GM23338 (cell line): ENCODE measurements at regions not wholly inside any gene's neighbourhood (a gene's known extent, or its start where the extent isn't known, plus 50 kb on each side); places are given as distances from the start of the nearest gene placed in this dataset.
A peak's percentile ranks its signal among the peaks of the same experiment; 100 is the strongest.

Source experiments
- ATAC-seq: fragments of 200-7000 bp; cut with Tn5 transposase; 3 replicates; pipeline ENCODE4 v1.9.1; 2020
- DNase-seq: peaks from one replicate; pipeline ENCODE4 v3.0.0-alpha.2; 2015; ENCODE audit warnings: low spot score
- H2AFZ ChIP-seq: fragments of 200-600 bp; sonication (generic); 2 replicates; pipeline ENCODE4 v1.8.0; 2016; ENCODE audit warnings: antibody characterized with exemption, mild to moderate bottlenecking, moderate library complexity
- H3F3A ChIP-seq: fragments of 200-600 bp; sonication (generic); replicated peaks from 2 replicates; pipeline ENCODE4 v1.8.0; 2017; ENCODE audit warnings: antibody characterized with exemption, mixed run types, low read depth
- H3K27ac ChIP-seq: fragments of 200-600 bp; sonication (generic); 2 replicates; pipeline ENCODE4 v1.6.1; 2016; ENCODE audit warnings: low read depth
- H3K27me3 ChIP-seq: fragments of 200-600 bp; sonication (generic); 2 replicates; pipeline ENCODE4 v1.8.0; 2016; ENCODE audit warnings: mild to moderate bottlenecking, mixed run types, moderate library complexity; ENCODE audit not compliant: insufficient read depth
- H3K36me3 ChIP-seq: fragments of 200-600 bp; sonication (generic); 2 replicates; pipeline ENCODE4 v1.8.0; 2016; ENCODE audit warnings: mild to moderate bottlenecking; ENCODE audit not compliant: insufficient read depth
- H3K4me1 ChIP-seq: fragments of 200-600 bp; sonication (generic); 2 replicates; pipeline ENCODE4 v1.8.0; 2016; ENCODE audit warnings: mild to moderate bottlenecking, moderate library complexity; ENCODE audit not compliant: insufficient read depth
- H3K4me2 ChIP-seq: fragments of 200-600 bp; sonication (generic); 2 replicates; pipeline ENCODE4 v1.7.1; 2017; ENCODE audit warnings: mixed run types
- H3K4me3 ChIP-seq: fragments of 200-600 bp; sonication (generic); 2 replicates; pipeline ENCODE4 v1.6.1; 2016; ENCODE audit warnings: mixed run types
- H3K79me2 ChIP-seq: fragments of 200-600 bp; sonication (generic); replicated peaks from 2 replicates; pipeline ENCODE4 v1.8.0; 2017; ENCODE audit warnings: mild to moderate bottlenecking; ENCODE audit not compliant: insufficient read depth
- H3K9me2 ChIP-seq: fragments of 200-600 bp; sonication (generic); 2 replicates; pipeline ENCODE4 v1.8.0; 2017; ENCODE audit not compliant: insufficient read depth
- H4K20me1 ChIP-seq: fragments of 200-600 bp; sonication (generic); replicated peaks from 2 replicates; pipeline ENCODE4 v1.8.0; 2017; ENCODE audit warnings: mild to moderate bottlenecking; ENCODE audit not compliant: insufficient read depth
- H3K27ac Mint-ChIP-seq: 2 replicates; pipeline ENCODE4 v1.8.0; 2020; ENCODE audit warnings: inconsistent platforms, mild to moderate bottlenecking, moderate library complexity, mixed read lengths
- H3K27me3 Mint-ChIP-seq: 3 replicates; pipeline ENCODE4 v1.8.0; 2022; ENCODE audit warnings: low read depth, mild to moderate bottlenecking, moderate library complexity, mixed read lengths, inconsistent platforms; ENCODE audit not compliant: insufficient read depth, poor library complexity
- H3K36me3 Mint-ChIP-seq: 3 replicates; pipeline ENCODE4 v1.8.0; 2021; ENCODE audit warnings: low read depth, mild to moderate bottlenecking, inconsistent platforms, moderate library complexity, mixed read lengths
- H3K4me1 Mint-ChIP-seq: 3 replicates; pipeline ENCODE4 v1.8.0; 2020; ENCODE audit warnings: mild to moderate bottlenecking, inconsistent platforms, mixed read lengths
- H3K4me3 Mint-ChIP-seq: 3 replicates; pipeline ENCODE4 v1.8.0; 2021; ENCODE audit warnings: moderate library complexity, mild to moderate bottlenecking, inconsistent platforms, mixed read lengths
- H3K9me3 Mint-ChIP-seq: 3 replicates; pipeline ENCODE4 v1.8.0; 2020; ENCODE audit warnings: moderate library complexity, mild to moderate bottlenecking, inconsistent platforms, mixed read lengths
- CREB1 ChIP-seq: fragments of 250-450 bp; sonication (Bioruptor Pico); IDR thresholded peaks from 2 replicates; pipeline ENCODE4 v1.5.0; 2020; ENCODE audit warnings: low read depth, mild to moderate bottlenecking, moderate library complexity
- ETS1 ChIP-seq: IDR thresholded peaks from 2 replicates; pipeline ENCODE4 v1.6.1; 2016; ENCODE audit warnings: antibody characterized with exemption
- EZH2 ChIP-seq: fragments of 200-600 bp; sonication (generic); IDR thresholded peaks from one replicate; pipeline ENCODE4 v1.8.0; 2017; ENCODE audit warnings: antibody characterized with exemption, mild to moderate bottlenecking, low read depth; ENCODE audit not compliant: unreplicated experiment
- EZH2phosphoT487 ChIP-seq: fragments of 200-600 bp; sonication (generic); IDR thresholded peaks from one replicate; pipeline ENCODE4 v1.8.1; 2018; ENCODE audit warnings: antibody characterized with exemption; ENCODE audit not compliant: unreplicated experiment
- JUNB ChIP-seq: IDR thresholded peaks from one replicate; pipeline ENCODE4 v1.6.1; 2016; ENCODE audit warnings: antibody characterized with exemption; ENCODE audit not compliant: unreplicated experiment
- NANOG ChIP-seq: IDR thresholded peaks from 2 replicates; pipeline ENCODE4 v1.6.1; 2016; ENCODE audit warnings: antibody characterized with exemption, borderline replicate concordance
- POLR2AphosphoS5 ChIP-seq: IDR thresholded peaks from 2 replicates; pipeline ENCODE4 v1.6.1; 2016; ENCODE audit warnings: antibody characterized with exemption, low read depth
- REST ChIP-seq: IDR thresholded peaks from one replicate; pipeline ENCODE4 v1.6.1; 2018; ENCODE audit warnings: antibody characterized with exemption; ENCODE audit not compliant: unreplicated experiment
- STAT1 ChIP-seq: IDR thresholded peaks from one replicate; pipeline ENCODE4 v1.6.1; 2016; ENCODE audit warnings: antibody characterized with exemption; ENCODE audit not compliant: unreplicated experiment
- ZNF114 ChIP-seq: fragments of 250-450 bp; sonication (Bioruptor Pico); IDR thresholded peaks from 2 replicates; pipeline ENCODE4 v1.5.0; 2020; ENCODE audit warnings: mild to moderate bottlenecking, moderate library complexity
- ZNF331 ChIP-seq: fragments of 250-450 bp; sonication (Bioruptor Pico); IDR thresholded peaks from 2 replicates; pipeline ENCODE4 v1.5.0; 2020; ENCODE audit warnings: low read depth, mild to moderate bottlenecking, moderate library complexity
- TF ChIP-seq, protein P1 (sequence below): fragments of 250-450 bp; sonication (Bioruptor Pico); IDR thresholded peaks from 2 replicates; pipeline ENCODE4 v1.5.0; 2020; ENCODE audit warnings: mild to moderate bottlenecking, moderate library complexity
- TF ChIP-seq, protein P2 (sequence below), 2 experiments: fragments of 200-600 bp in 1 of 2; sonication (generic) in 1 of 2; conservative IDR thresholded peaks; 2 replicates each; pipeline versions ENCODE4 v1.5.1 to v1.6.1; 2016 to 2017; ENCODE audit warnings: antibody characterized with exemption in 2 of 2, low read depth in 2 of 2, mild to moderate bottlenecking in 2 of 2, moderate library complexity in 1 of 2

GRCh38 chr17:27242951-27243350 lies 51.0 kb upstream of the WSB1 start (continued):
- no peak for TF ChIP-seq EZH2phosphoT487
- no peak for TF ChIP-seq ZNF114 (CRISPR knock-in tag)
- TF ChIP-seq EZH2 = no peak
- no peak for TF ChIP-seq JUNB
- TF ChIP-seq ZNF331 = no peak

GRCh38 chr17:27244011-27244410 lies 49.9 kb upstream of the WSB1 start:
- H3K79me2 ChIP-seq = no peaks in the 10 kb centered on the region
- H3K4me2 ChIP-seq = peak overlapping the region; percentile 61; the same call in 1 of the 2 replicates
- DNase-seq (no peak), ATAC-seq (no peak)
- peaks cover 18% of the 10 kb centered on the region for H3K4me1 Mint-ChIP-seq
- H3K36me3 Mint-ChIP-seq = no peaks in the 10 kb centered on the region
- TF ChIP-seq JUNB = no peak
- TF ChIP-seq EZH2 = no peak
- TF ChIP-seq REST = no peak
- TF ChIP-seq STAT1 = no peak
- no peak for TF ChIP-seq ZNF331
- TF ChIP-seq, protein P1, sequence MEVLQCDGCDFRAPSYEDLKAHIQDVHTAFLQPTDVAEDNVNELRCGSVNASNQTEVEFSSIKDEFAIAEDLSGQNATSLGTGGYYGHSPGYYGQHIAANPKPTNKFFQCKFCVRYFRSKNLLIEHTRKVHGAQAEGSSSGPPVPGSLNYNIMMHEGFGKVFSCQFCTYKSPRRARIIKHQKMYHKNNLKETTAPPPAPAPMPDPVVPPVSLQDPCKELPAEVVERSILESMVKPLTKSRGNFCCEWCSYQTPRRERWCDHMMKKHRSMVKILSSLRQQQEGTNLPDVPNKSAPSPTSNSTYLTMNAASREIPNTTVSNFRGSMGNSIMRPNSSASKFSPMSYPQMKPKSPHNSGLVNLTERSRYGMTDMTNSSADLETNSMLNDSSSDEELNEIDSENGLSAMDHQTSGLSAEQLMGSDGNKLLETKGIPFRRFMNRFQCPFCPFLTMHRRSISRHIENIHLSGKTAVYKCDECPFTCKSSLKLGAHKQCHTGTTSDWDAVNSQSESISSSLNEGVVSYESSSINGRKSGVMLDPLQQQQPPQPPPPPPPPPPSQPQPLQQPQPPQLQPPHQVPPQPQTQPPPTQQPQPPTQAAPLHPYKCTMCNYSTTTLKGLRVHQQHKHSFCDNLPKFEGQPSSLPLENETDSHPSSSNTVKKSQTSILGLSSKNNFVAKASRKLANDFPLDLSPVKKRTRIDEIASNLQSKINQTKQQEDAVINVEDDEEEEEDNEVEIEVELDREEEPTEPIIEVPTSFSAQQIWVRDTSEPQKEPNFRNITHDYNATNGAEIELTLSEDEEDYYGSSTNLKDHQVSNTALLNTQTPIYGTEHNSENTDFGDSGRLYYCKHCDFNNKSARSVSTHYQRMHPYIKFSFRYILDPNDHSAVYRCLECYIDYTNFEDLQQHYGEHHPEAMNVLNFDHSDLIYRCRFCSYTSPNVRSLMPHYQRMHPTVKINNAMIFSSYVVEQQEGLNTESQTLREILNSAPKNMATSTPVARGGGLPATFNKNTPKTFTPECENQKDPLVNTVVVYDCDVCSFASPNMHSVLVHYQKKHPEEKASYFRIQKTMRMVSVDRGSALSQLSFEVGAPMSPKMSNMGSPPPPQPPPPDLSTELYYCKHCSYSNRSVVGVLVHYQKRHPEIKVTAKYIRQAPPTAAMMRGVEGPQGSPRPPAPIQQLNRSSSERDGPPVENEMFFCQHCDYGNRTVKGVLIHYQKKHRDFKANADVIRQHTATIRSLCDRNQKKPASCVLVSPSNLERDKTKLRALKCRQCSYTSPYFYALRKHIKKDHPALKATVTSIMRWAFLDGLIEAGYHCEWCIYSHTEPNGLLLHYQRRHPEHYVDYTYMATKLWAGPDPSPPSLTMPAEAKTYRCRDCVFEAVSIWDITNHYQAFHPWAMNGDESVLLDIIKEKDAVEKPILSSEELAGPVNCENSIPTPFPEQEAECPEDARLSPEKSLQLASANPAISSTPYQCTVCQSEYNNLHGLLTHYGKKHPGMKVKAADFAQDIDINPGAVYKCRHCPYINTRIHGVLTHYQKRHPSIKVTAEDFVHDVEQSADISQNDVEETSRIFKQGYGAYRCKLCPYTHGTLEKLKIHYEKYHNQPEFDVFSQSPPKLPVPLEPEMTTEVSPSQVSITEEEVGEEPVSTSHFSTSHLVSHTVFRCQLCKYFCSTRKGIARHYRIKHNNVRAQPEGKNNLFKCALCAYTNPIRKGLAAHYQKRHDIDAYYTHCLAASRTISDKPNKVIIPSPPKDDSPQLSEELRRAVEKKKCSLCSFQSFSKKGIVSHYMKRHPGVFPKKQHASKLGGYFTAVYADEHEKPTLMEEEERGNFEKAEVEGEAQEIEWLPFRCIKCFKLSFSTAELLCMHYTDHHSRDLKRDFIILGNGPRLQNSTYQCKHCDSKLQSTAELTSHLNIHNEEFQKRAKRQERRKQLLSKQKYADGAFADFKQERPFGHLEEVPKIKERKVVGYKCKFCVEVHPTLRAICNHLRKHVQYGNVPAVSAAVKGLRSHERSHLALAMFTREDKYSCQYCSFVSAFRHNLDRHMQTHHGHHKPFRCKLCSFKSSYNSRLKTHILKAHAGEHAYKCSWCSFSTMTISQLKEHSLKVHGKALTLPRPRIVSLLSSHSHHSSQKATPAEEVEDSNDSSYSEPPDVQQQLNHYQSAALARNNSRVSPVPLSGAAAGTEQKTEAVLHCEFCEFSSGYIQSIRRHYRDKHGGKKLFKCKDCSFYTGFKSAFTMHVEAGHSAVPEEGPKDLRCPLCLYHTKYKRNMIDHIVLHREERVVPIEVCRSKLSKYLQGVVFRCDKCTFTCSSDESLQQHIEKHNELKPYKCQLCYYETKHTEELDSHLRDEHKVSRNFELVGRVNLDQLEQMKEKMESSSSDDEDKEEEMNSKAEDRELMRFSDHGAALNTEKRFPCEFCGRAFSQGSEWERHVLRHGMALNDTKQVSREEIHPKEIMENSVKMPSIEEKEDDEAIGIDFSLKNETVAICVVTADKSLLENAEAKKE (CRISPR knock-in tag) = no peak
- TF ChIP-seq CREB1 (CRISPR knock-in tag) = no peak
- TF ChIP-seq NANOG = no peak
- no peak for TF ChIP-seq ETS1
- TF ChIP-seq EZH2phosphoT487 = no peak
- no peak for TF ChIP-seq POLR2AphosphoS5
- TF ChIP-seq ZNF114 (CRISPR knock-in tag) = no peak
- TF ChIP-seq, protein P2, sequence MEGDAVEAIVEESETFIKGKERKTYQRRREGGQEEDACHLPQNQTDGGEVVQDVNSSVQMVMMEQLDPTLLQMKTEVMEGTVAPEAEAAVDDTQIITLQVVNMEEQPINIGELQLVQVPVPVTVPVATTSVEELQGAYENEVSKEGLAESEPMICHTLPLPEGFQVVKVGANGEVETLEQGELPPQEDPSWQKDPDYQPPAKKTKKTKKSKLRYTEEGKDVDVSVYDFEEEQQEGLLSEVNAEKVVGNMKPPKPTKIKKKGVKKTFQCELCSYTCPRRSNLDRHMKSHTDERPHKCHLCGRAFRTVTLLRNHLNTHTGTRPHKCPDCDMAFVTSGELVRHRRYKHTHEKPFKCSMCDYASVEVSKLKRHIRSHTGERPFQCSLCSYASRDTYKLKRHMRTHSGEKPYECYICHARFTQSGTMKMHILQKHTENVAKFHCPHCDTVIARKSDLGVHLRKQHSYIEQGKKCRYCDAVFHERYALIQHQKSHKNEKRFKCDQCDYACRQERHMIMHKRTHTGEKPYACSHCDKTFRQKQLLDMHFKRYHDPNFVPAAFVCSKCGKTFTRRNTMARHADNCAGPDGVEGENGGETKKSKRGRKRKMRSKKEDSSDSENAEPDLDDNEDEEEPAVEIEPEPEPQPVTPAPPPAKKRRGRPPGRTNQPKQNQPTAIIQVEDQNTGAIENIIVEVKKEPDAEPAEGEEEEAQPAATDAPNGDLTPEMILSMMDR (conservative IDR thresholded peaks at IDR 0.05; ENCODE audit: low read depth in 2 of 2) = no peak
- peak overlapping the region; percentile 88; the same call in 1 of the 2 replicates for H2AFZ ChIP-seq
- no peaks in the 10 kb centered on the region for H3K36me3 ChIP-seq
- no peaks in the 10 kb centered on the region for H3F3A ChIP-seq
- no peak overlapping the region for H3K4me3 ChIP-seq
- no peaks in the 10 kb centered on the region for H3K27me3 ChIP-seq
- no peak overlapping the region for H3K27ac ChIP-seq
- no peak overlapping the region for H3K4me3 Mint-ChIP-seq
- no peaks in the 10 kb centered on the region; the same call in 2 of the 3 replicates for H3K9me3 Mint-ChIP-seq
- peaks cover 10% of the 10 kb centered on the region for H3K27me3 Mint-ChIP-seq
- H3K27ac Mint-ChIP-seq = no peak overlapping the region
- no peaks in the 10 kb centered on the region for H4K20me1 ChIP-seq
- H3K9me2 ChIP-seq = no peaks in the 10 kb centered on the region
- H3K4me1 ChIP-seq = peaks cover 11% of the 10 kb centered on the region
